ENCODE measurements at regions not wholly inside any gene's neighbourhood (a gene's known extent, or its start where the extent isn't known, plus 50 kb on each side); places are given as distances from the start of the nearest gene placed in this dataset.

GRCh38 chr15:98043160-98044014 lies 82.9 kb downstream of the ARRDC4 start:
- TF ChIP-seq POLR2A (IDR thresholded peaks at IDR 0.05) (no peak), POLR2AphosphoS5 (IDR thresholded peaks at IDR 0.05) (no peak), CTCF (IDR thresholded peaks at IDR 0.05) (no peak), EP300 (IDR thresholded peaks at IDR 0.05) (no peak)
- no peak overlapping the region for H3K4me3 ChIP-seq
- WGBS, result 81% methylated on average over 22 of the region's 23 CpGs

GRCh38 chr15:98051734-98052133 lies 91.2 kb downstream of the ARRDC4 start:
- Histone ChIP-seq H3K27ac (no peak overlapping the region), H3K4me1 (no peaks in the 10 kb centered on the region), H3K9me3 (no peaks in the 10 kb centered on the region), H3K27me3 (peaks cover 2% of the 10 kb centered on the region), H3K4me3 (no peak overlapping the region), H3K36me3 (no peaks in the 10 kb centered on the region)
- TF ChIP-seq POLR2AphosphoS5 (IDR thresholded peaks at IDR 0.05), result no peak
- TF ChIP-seq EP300 (IDR thresholded peaks at IDR 0.05), result no peak
- TF ChIP-seq POLR2A (IDR thresholded peaks at IDR 0.05), result no peak
- TF ChIP-seq CTCF (IDR thresholded peaks at IDR 0.05), result no peak
- WGBS, result 70% methylated on average over 3 of the region's 3 CpGs
- DNase-seq (ENCODE audit: low spot score in 2 of 2), result no peak

More at GRCh38 chr15:98043160-98044014, 82.9 kb downstream of the ARRDC4 start:
- H3K27me3 ChIP-seq, result no peaks in the 10 kb centered on the region
- H3K9me3 ChIP-seq, result no peaks in the 10 kb centered on the region
- no peaks in the 10 kb centered on the region for H3K36me3 ChIP-seq
- H3K27ac ChIP-seq, result no peak overlapping the region
- DNase-seq (ENCODE audit: low spot score in 2 of 2), result no peak
- no peaks in the 10 kb centered on the region for H3K4me1 ChIP-seq

GRCh38 chr15:98057453-98057852 lies 97.0 kb downstream of the ARRDC4 start:
- 80% methylated on average over 1 of the region's 1 CpG for WGBS
- no peaks in the 10 kb centered on the region for H3K36me3 ChIP-seq
- no peaks in the 10 kb centered on the region for H3K9me3 ChIP-seq
- no peak for TF ChIP-seq POLR2AphosphoS5 (IDR thresholded peaks at IDR 0.05)
- TF ChIP-seq CTCF (IDR thresholded peaks at IDR 0.05), result no peak
- no peak for TF ChIP-seq EP300 (IDR thresholded peaks at IDR 0.05)
- no peak for TF ChIP-seq POLR2A (IDR thresholded peaks at IDR 0.05)
- no peak overlapping the region for H3K4me3 ChIP-seq
- H3K4me1 ChIP-seq, result no peaks in the 10 kb centered on the region
- H3K27me3 ChIP-seq, result no peaks in the 10 kb centered on the region
- H3K27ac ChIP-seq, result no peak overlapping the region
- DNase-seq (ENCODE audit: low spot score in 2 of 2), result no peak

- H3K27me3 ChIP-seq, result no peaks in the 10 kb centered on the region
- peaks cover 9% of the 10 kb centered on the region for H3K4me1 ChIP-seq
- no peak overlapping the region for H3K27ac ChIP-seq
- TF ChIP-seq POLR2A (IDR thresholded peaks at IDR 0.05), result no peak
- TF ChIP-seq CTCF (IDR thresholded peaks at IDR 0.05), result no peak
- no peak for TF ChIP-seq EP300 (IDR thresholded peaks at IDR 0.05)
- no peak for TF ChIP-seq POLR2AphosphoS5 (IDR thresholded peaks at IDR 0.05)
- no peaks in the 10 kb centered on the region for H3K9me3 ChIP-seq
- H3K36me3 ChIP-seq, result no peaks in the 10 kb centered on the region
- no peak for DNase-seq (ENCODE audit: low spot score in 2 of 2)
- 92% methylated on average over 3 of the region's 3 CpGs for WGBS
- no peak overlapping the region for H3K4me3 ChIP-seq
Observed at GRCh38 chr15:98062869-98063268, 102.4 kb downstream of the ARRDC4 start.

- Histone ChIP-seq H3K9me3 (no peaks in the 10 kb centered on the region), H3K27ac (no peak overlapping the region), H3K4me1 (peaks cover 9% of the 10 kb centered on the region), H3K36me3 (no peaks in the 10 kb centered on the region), H3K27me3 (no peaks in the 10 kb centered on the region), H3K4me3 (no peak overlapping the region)
- no peak for TF ChIP-seq POLR2AphosphoS5 (IDR thresholded peaks at IDR 0.05)
- TF ChIP-seq CTCF (IDR thresholded peaks at IDR 0.05), result no peak
- no peak for TF ChIP-seq EP300 (IDR thresholded peaks at IDR 0.05)
- WGBS, result 60% methylated on average over 2 of the region's 2 CpGs
- no peak for DNase-seq (ENCODE audit: low spot score in 2 of 2)
Observed at GRCh38 chr15:98063315-98063714, 102.8 kb downstream of the ARRDC4 start.

All from suprapubic skin (tissue), 4 donors.